ENCODE measurements at regions not wholly inside any gene's neighbourhood (a gene's known extent, or its start where the extent isn't known, plus 50 kb on each side); places are given as distances from the start of the nearest gene placed in this dataset.

GRCh38 chr7:69149804-69150782 is 448.2 kb upstream of the AUTS2 start:
- ATAC-seq: no peak
- no peak overlapping the region for H3K4me3 ChIP-seq
- intact Hi-C loops (cut with DNase I): no loop called here
- no peaks in the 10 kb centered on the region for H3K27me3 ChIP-seq
- H3K36me3 ChIP-seq: no peaks in the 10 kb centered on the region
- no peak overlapping the region for H3K27ac ChIP-seq
- WGBS (ENCODE audit: insufficient coverage, low coverage, low lambda C conversion rate, missing lambda C conversion rate): 71% methylated on average over 10 of the region's 12 CpGs
- H3K4me1 ChIP-seq: no peaks in the 10 kb centered on the region
- no peaks in the 10 kb centered on the region for H3K9me3 ChIP-seq
- no peak for TF ChIP-seq POLR2A (IDR thresholded peaks at IDR 0.05)
- TF ChIP-seq CTCF (IDR thresholded peaks at IDR 0.05): no peak
- DNase-seq: no peak

- 40% methylated on average over 1 of the region's 1 CpG for WGBS (ENCODE audit: insufficient coverage, low coverage, low lambda C conversion rate, missing lambda C conversion rate)
- TF ChIP-seq POLR2A (IDR thresholded peaks at IDR 0.05) (no peak), CTCF (IDR thresholded peaks at IDR 0.05) (no peak)
- intact Hi-C loops (cut with DNase I): no loop called here
- H3K27me3 ChIP-seq: no peaks in the 10 kb centered on the region
- no peaks in the 10 kb centered on the region for H3K9me3 ChIP-seq
- H3K4me3 ChIP-seq: no peak overlapping the region
- H3K27ac ChIP-seq: no peak overlapping the region
- DNase-seq (no peak), ATAC-seq (no peak)
- H3K4me1 ChIP-seq: no peaks in the 10 kb centered on the region
- H3K36me3 ChIP-seq: no peaks in the 10 kb centered on the region
These were observed 435.9 kb upstream of the AUTS2 start for GRCh38 chr7:69162326-69162725.

- H3K27ac ChIP-seq: no peak overlapping the region
- TF ChIP-seq POLR2A (IDR thresholded peaks at IDR 0.05) (no peak), CTCF (IDR thresholded peaks at IDR 0.05) (no peak)
- no peak overlapping the region for H3K4me3 ChIP-seq
- H3K36me3 ChIP-seq: no peaks in the 10 kb centered on the region
- no peaks in the 10 kb centered on the region for H3K27me3 ChIP-seq
- intact Hi-C loops (cut with DNase I): no loop called here
- WGBS (ENCODE audit: insufficient coverage, low coverage, low lambda C conversion rate, missing lambda C conversion rate): 62% methylated on average over 8 of the region's 8 CpGs
- DNase-seq: no peak
- H3K9me3 ChIP-seq: no peaks in the 10 kb centered on the region
- H3K4me1 ChIP-seq: no peaks in the 10 kb centered on the region
- ATAC-seq: no peak
These were observed 435.2 kb upstream of the AUTS2 start for GRCh38 chr7:69162931-69163670.

- Histone ChIP-seq H3K4me3 (no peak overlapping the region), H3K27me3 (no peaks in the 10 kb centered on the region), H3K9me3 (no peaks in the 10 kb centered on the region), H3K27ac (no peak overlapping the region), H3K4me1 (no peaks in the 10 kb centered on the region), H3K36me3 (no peaks in the 10 kb centered on the region)
- no CpG with 5 or more reads among the region's 7 CpGs for WGBS (ENCODE audit: insufficient coverage, low coverage, low lambda C conversion rate, missing lambda C conversion rate)
- DNase-seq (no peak), ATAC-seq (no peak)
- intact Hi-C loops (cut with DNase I): no loop called here
- TF ChIP-seq CTCF (IDR thresholded peaks at IDR 0.05): no peak
These were observed 431.2 kb upstream of the AUTS2 start for GRCh38 chr7:69166979-69167516.
